HG03159 (cell line): ENCODE measurements at regions not wholly inside any gene's neighbourhood (a gene's known extent, or its start where the extent isn't known, plus 50 kb on each side); places are given as distances from the start of the nearest gene placed in this dataset.

Source experiments
- ATAC-seq: cut with Tn5 transposase; IDR thresholded peaks from one replicate; pipeline ENCODE4 v1.9.1; 2021; ENCODE audit warnings: mild to moderate bottlenecking, moderate library complexity; ENCODE audit not compliant: unreplicated experiment

- ATAC-seq, result no peak
These were observed 314.7 kb downstream of the TXNL1 start for GRCh38 chr18:56323673-56324072.

DNA sequence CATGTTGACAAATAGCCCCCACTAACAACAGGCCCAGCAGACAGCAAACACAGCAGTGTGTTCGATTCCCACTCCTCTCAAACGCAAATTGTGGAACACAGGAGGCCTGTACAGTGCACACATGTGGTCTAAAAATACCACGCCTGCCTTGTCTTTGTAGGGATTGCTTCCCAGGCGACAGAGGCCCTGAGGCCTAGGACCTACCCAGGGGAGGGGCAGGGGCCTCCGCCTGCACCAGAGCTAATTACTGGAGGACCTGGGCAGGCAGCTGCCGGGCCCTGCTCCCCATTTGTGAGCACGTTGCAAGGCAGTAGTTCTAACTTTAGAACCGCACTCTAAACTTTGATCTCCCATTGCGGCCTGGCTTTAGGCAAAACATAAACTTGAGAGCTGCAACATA is 316.0 kb downstream of the TXNL1 start:
- ATAC-seq, result no peak

DNA sequence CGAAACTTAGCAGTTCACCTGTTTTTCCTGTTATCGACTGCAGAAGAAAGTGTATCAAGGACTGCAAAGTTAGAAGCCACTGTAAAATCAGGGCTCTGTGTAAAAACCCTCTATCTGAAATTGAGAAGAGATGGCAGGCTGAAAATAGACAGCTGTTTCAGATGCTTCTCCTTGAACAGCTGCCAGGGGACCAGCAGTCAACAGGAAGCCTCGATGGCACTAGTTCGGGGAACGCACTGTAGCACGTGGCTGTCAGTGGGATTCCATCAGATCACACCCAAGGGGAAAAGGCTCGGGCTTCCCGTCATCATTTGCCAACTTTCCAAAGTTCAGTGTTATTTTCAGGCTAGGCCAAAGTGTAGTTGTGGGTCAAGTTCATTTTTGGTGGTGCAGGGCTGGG is 316.9 kb downstream of the TXNL1 start:
- no peak for ATAC-seq

DNA sequence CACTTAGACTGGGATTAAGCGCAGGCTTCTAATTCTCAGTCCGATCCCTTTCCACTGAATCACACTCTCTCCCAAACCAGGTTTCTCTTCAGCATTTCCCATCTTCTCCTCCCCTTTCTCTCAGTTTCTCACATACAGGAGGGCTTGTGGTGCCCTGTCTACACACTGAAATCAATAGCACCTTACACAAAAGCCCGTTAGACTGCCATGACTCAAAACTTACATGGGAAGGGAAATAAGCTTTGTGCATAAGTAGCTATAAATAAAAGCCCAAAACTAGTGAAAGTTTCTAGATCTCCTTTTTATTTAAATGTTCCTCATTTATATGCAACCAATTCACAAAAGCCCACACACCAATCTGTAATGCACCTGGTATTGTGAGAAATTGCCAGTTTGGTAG is 318.4 kb downstream of the TXNL1 start:
- ATAC-seq, result no peak

- ATAC-seq, result no peak
These were observed 321.7 kb downstream of the TXNL1 start for GRCh38 chr18:56316727-56317126.

GRCh38 chr18:56315363-56315762 is 323.0 kb downstream of the TXNL1 start:
- ATAC-seq, result no peak

DNA sequence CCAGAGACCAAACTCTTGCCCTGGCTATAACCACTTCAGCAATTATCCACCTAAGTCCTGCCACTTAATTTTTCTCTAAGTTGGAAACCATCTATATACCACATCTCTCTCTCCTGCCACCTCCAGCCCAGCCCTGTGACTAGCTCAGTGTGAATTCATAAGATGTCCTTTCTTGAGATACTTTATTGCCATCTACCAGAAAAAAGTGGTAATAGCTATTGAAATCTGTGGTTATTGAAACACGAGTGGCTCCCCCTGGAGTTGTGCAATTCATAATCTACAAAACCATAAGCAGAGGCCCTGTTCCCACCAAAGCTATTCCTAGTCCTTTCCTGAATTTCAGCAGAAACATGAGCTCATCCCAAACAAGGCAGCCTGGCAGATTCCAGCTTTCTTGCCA is 324.0 kb downstream of the TXNL1 start:
- no peak for ATAC-seq

GRCh38 chr18:56312551-56313335 is 325.6 kb downstream of the TXNL1 start:
- no peak for ATAC-seq

- ATAC-seq, result no peak
These were observed 329.3 kb downstream of the TXNL1 start for GRCh38 chr18:56309104-56309503.

DNA sequence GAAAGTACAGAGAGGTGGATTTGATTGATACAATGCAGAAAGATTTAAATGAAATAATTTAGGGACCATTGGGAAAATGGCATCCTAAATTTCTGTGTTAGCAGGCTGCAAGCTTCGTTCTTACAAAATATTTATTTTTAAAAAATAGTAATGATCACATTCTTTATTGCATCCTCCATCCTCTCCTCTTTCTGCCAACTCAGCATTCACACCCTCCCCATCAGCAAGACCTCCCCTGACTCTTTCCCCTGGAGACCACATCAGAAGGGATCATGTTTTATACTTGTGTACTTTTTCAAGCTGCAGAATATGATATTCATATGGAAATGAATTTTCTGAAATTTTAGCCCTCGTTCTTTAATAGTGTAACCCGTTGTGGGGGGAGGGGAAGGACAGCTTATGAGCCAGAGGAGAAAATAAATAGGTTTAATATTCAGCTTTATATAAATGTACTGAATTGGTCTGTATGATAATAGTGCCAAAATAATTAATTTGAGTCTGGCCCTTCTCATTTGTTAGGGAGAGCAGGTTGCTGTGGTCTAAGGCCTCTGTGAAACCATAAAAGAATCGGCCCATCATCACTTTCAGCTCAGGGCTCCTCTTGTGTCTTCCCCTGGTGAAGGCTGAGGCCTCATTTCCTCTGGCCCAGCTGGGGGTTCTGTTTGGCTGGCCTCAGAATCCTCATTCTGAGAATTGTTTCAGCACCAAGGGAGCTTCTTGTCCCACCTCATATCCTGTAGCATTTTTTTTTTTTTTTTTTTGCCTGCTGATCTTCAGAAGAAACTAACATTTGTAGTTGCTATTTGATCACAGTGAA is 330.8 kb downstream of the TXNL1 start:
- no peak for ATAC-seq

GRCh38 chr18:56306797-56307196 is 331.6 kb downstream of the TXNL1 start:
- no peak for ATAC-seq

DNA sequence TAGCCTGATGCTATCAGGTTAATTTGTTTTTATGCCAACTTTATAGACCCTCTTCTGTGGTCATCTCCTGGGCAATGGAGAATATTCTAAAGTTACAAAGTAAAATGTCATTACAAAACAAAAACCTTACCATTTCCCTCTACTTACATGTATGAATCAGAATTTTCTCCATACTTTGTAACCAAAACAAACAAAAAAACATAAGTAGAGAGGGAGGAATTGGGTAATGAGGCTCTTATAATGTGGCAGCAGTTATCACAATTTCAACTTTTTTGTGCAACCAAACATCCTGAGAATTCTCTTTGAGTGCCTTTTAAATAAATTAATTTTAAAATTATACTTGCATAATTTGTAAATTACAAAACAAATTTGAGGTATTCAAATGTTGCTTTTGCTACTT is 332.8 kb downstream of the TXNL1 start:
- no peak for ATAC-seq

GRCh38 chr18:56302156-56302555 is 336.2 kb downstream of the TXNL1 start:
- ATAC-seq, result no peak

GRCh38 chr18:56299740-56300139 is 338.7 kb downstream of the TXNL1 start:
- no peak for ATAC-seq

DNA sequence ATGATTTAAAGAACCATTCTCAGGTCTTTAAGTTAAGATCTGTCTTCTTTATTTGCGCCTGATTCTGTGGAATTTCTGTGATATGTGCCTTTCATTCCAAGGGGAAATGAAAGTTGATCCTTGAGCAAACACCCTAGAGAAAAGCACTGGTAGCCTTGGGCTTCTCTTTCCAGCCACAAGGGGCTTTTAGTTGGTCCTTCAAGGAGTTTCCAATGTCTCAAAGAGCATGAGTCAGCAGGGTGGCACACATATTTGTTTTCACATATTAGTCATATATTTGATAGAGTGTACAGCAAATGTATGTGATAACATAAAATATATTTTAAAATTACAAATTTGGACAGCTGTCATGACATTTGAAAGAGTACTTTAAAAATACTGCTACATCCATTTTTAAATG is 339.5 kb downstream of the TXNL1 start:
- no peak for ATAC-seq

DNA sequence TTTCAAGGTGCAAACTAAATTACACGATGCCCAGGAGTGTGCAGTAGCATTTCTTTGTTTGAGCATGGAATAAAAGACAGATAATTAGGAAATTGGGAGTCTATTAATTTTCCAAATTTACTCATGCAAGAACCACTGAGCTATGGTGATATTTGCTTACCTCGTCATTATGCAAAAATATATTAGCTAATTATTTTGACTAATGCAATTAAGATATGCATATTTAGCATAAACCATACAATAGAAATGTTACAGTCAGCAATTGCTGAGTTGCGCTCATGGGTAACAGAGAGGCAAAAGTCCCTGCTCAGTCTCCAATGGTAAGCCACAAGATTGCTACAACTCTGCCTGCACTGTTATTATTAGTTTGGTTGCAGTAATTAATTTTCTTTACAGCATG is 342.0 kb downstream of the TXNL1 start:
- ATAC-seq, result no peak

GRCh38 chr18:56294484-56295183 is 343.8 kb downstream of the TXNL1 start:
- no peak for ATAC-seq

GRCh38 chr18:56291294-56291693 is 347.1 kb downstream of the TXNL1 start:
- no peak for ATAC-seq

GRCh38 chr18:56289381-56289780 is 349.0 kb downstream of the TXNL1 start:
- ATAC-seq, result no peak

- no peak for ATAC-seq
These were observed 351.5 kb downstream of the TXNL1 start for GRCh38 chr18:56286775-56287325.

GRCh38 chr18:56285387-56286065 is 352.9 kb downstream of the TXNL1 start:
- no peak for ATAC-seq
